ENCODE measurements at regions not wholly inside any gene's neighbourhood (a gene's known extent, or its start where the extent isn't known, plus 50 kb on each side); places are given as distances from the start of the nearest gene placed in this dataset.

DNA sequence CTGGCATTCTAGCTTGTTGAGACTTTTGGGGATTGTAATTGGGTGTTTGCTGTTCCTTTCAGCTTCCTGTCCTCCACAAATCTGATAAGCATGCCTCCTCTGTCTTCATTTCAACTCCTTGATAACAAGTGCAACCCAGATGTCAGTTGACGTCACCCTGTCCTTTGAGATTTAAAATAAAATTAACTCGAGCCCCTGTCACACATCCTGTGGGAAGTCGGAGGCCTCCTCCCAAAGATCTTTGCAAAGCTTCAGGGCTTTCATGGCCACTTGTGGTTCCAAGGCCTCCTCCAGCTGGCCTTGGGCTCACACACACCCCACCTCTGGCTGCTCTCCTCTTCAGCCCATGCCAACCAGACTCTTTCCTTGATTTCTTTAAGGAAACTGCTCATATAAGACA lies 69.9 kb upstream of the ITGA6 start:
- H3K27me3 ChIP-seq: no peaks in the 10 kb centered on the region
- no peaks in the 10 kb centered on the region for H3K9me3 ChIP-seq (ENCODE audit: low read depth)
- DNase-seq (ENCODE audit: low read depth in 1 of 2, low spot score in 1 of 2): no peak
- no peak overlapping the region for H3K27ac ChIP-seq
- peaks cover 10% of the 10 kb centered on the region for H3K4me1 ChIP-seq (ENCODE audit: low read depth)
- H3K36me3 ChIP-seq: no peaks in the 10 kb centered on the region
- H3K4me3 ChIP-seq: no peak overlapping the region
- TF ChIP-seq, protein P1, sequence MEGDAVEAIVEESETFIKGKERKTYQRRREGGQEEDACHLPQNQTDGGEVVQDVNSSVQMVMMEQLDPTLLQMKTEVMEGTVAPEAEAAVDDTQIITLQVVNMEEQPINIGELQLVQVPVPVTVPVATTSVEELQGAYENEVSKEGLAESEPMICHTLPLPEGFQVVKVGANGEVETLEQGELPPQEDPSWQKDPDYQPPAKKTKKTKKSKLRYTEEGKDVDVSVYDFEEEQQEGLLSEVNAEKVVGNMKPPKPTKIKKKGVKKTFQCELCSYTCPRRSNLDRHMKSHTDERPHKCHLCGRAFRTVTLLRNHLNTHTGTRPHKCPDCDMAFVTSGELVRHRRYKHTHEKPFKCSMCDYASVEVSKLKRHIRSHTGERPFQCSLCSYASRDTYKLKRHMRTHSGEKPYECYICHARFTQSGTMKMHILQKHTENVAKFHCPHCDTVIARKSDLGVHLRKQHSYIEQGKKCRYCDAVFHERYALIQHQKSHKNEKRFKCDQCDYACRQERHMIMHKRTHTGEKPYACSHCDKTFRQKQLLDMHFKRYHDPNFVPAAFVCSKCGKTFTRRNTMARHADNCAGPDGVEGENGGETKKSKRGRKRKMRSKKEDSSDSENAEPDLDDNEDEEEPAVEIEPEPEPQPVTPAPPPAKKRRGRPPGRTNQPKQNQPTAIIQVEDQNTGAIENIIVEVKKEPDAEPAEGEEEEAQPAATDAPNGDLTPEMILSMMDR (IDR thresholded peaks at IDR 0.05; ENCODE audit: low read depth, low read length): no peak

DNA sequence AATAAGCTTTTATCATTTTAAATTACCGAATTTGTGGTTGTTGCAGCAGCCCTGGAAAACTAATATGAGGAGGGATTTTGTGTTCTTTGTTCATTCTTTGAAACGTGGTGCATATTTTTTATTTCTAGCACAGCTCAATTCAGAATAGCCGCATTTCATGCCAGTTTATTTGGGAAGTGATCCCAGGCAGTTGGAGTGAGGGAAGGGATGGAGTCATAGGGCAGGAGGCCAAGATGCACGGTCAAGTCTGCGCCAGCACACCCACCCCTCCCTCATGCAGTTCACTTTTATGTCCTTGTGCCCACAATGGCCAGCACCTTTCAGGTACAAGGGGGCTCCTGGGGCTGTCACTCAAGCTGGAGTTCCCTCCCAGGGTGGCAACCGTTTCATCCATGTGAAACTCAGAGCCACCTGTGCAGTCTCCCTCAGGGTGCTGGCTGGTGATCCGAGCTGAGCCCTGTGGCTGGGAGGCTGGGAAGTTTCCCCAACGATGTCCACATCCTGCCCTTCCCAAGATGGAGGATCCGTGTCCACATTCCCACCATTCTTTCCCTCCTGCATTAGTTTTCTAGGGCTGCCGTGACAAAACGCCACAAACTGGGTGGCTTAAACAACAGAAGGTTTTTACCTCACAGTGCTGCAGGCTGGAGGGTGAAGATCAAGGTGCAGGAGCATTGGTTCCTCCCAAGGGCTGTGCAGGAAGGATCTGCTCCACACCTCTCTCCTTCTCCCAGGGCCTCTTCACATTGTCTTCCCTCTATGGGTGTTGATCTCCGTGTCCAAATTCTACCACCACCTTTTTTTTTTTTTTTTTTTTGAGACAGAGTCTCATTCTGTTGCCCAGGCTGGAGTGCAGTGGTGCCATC lies 68.5 kb upstream of the ITGA6 start:
- Histone ChIP-seq H3K4me3 (no peak overlapping the region), H3K9me3 (ENCODE audit: low read depth) (no peaks in the 10 kb centered on the region), H3K4me1 (ENCODE audit: low read depth) (peaks cover 10% of the 10 kb centered on the region), H3K36me3 (no peaks in the 10 kb centered on the region), H3K27me3 (no peaks in the 10 kb centered on the region), H3K27ac (no peak overlapping the region)
- peak in 1 of 2 donors; percentile 19 for DNase-seq (ENCODE audit: low read depth in 1 of 2, low spot score in 1 of 2)
- TF ChIP-seq, protein P1 (IDR thresholded peaks at IDR 0.05; ENCODE audit: low read depth, low read length): no peak

DNA sequence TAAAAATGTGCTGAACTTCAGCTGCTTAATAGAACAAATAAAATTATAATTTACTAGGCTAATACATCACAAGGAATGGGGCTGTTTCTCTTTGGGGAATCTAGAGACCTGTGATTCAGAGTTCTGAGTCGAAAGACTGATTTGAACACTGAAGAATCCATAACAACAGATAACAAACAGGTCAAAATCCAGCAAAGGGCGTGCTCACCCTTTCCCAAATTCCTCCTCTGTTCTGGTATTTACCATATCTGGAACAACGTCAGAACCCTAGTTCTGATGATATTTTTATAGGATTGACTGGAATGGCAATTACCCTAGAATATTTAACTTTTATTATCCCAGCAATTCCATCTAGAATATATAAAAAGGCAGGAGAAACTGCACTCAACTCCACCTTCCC lies 66.0 kb upstream of the ITGA6 start:
- peaks cover 3% of the 10 kb centered on the region for H3K4me1 ChIP-seq (ENCODE audit: low read depth)
- no peaks in the 10 kb centered on the region for H3K36me3 ChIP-seq
- TF ChIP-seq, protein P1 (IDR thresholded peaks at IDR 0.05; ENCODE audit: low read depth, low read length): no peak
- H3K9me3 ChIP-seq (ENCODE audit: low read depth): no peaks in the 10 kb centered on the region
- H3K27ac ChIP-seq: no peak overlapping the region
- DNase-seq (ENCODE audit: low read depth in 1 of 2, low spot score in 1 of 2): peak in 1 of 2 donors; percentile 17
- no peak overlapping the region for H3K4me3 ChIP-seq
- no peaks in the 10 kb centered on the region for H3K27me3 ChIP-seq

DNA sequence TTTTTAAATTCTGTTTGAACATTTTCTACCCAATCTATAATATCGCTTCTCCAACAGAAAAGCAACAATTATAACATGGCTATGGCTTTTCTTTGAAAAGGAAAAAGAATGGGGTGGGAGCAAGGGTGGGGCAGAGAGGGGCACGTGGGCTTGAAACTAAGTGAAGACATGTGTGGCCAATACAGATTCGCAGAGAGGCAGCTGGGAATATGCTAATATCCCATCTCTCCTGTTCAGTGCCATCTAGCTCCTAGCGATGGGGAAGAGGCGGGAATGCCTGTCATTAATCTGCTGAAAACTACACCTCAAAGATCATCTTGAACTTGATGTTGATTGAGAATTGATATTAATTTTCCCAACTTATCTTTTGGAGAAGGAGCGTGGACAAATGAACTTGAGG lies 65.5 kb upstream of the ITGA6 start:
- Histone ChIP-seq H3K27ac (no peak overlapping the region), H3K27me3 (no peaks in the 10 kb centered on the region), H3K4me1 (ENCODE audit: low read depth) (peaks cover 3% of the 10 kb centered on the region), H3K36me3 (no peaks in the 10 kb centered on the region), H3K9me3 (ENCODE audit: low read depth) (no peaks in the 10 kb centered on the region), H3K4me3 (no peak overlapping the region)
- TF ChIP-seq, protein P1 (IDR thresholded peaks at IDR 0.05; ENCODE audit: low read depth, low read length): no peak
- DNase-seq (ENCODE audit: low read depth in 1 of 2, low spot score in 1 of 2): no peak

DNA sequence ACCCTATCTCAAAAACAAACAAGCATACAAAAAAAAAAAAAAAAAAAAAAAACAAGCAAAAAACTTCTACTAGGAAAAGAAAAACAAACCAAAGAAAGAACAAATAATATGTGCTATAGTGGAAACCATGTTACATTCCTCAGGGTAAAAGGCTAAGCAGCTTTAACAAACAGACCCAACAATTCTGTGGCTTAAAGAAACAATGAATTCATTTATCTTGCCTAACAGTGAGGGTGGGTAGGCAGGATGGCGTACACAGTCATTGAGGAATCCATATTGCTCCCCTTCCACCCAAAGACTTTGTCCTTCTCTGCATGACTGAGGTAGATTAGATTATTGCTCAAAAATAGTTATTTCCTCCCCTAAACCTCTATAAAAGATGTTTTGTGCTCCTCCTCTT lies 63.1 kb upstream of the ITGA6 start:
- Histone ChIP-seq H3K9me3 (ENCODE audit: low read depth) (no peaks in the 10 kb centered on the region), H3K27me3 (no peaks in the 10 kb centered on the region), H3K36me3 (no peaks in the 10 kb centered on the region), H3K27ac (no peak overlapping the region), H3K4me1 (ENCODE audit: low read depth) (no peaks in the 10 kb centered on the region), H3K4me3 (no peak overlapping the region)
- DNase-seq (ENCODE audit: low read depth in 1 of 2, low spot score in 1 of 2): no peak
- TF ChIP-seq, protein P1 (IDR thresholded peaks at IDR 0.05; ENCODE audit: low read depth, low read length): no peak

Measured in cardiac muscle cell (in vitro differentiated cells and primary cell).